Body of pancreas (tissue), 4 donors: ENCODE measurements at regions not wholly inside any gene's neighbourhood (a gene's known extent, or its start where the extent isn't known, plus 50 kb on each side); places are given as distances from the start of the nearest gene placed in this dataset.

ENCODE experiments used
- POLR2A ChIP-seq, 3 donors: fragments of 450-650 bp; IDR thresholded peaks; one replicate each; pipeline ENCODE4 v1.6.1; 2016; ENCODE audit warnings: antibody characterized with exemption in 3 of 3, mild to moderate bottlenecking in 2 of 3
- TF ChIP-seq, protein P1 (sequence below), 7 experiments: fragments of 450-650 bp in 4 of 7; fragments of 200-600 bp in 3 of 7; sonication (generic) in 3 of 7; IDR thresholded peaks; one replicate each; pipeline ENCODE4 v1.5.1; 2016 to 2019; ENCODE audit warnings: antibody characterized with exemption in 7 of 7

DNA sequence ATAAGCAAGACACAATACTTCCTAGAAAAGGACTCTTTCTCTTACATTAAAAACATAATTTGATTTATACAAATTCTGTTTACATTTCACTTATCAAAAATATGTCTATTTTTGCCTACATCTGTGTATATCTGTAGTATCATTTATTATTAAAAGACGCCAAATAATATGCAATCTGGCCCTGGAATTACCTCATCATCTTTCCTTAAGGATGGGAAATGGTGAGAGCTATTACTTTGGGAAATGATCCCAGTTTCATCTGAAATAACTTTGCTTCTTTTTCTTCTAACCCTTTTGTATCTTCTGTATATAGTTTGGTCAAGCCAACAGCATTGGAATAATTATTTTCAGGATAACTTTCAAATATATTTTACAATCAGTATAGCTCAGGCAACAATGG, 85.0 kb downstream of the FAS start:
- TF ChIP-seq POLR2A (IDR thresholded peaks at IDR 0.05), result no peak
- TF ChIP-seq, protein P1, sequence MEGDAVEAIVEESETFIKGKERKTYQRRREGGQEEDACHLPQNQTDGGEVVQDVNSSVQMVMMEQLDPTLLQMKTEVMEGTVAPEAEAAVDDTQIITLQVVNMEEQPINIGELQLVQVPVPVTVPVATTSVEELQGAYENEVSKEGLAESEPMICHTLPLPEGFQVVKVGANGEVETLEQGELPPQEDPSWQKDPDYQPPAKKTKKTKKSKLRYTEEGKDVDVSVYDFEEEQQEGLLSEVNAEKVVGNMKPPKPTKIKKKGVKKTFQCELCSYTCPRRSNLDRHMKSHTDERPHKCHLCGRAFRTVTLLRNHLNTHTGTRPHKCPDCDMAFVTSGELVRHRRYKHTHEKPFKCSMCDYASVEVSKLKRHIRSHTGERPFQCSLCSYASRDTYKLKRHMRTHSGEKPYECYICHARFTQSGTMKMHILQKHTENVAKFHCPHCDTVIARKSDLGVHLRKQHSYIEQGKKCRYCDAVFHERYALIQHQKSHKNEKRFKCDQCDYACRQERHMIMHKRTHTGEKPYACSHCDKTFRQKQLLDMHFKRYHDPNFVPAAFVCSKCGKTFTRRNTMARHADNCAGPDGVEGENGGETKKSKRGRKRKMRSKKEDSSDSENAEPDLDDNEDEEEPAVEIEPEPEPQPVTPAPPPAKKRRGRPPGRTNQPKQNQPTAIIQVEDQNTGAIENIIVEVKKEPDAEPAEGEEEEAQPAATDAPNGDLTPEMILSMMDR (IDR thresholded peaks at IDR 0.05), result no peak
